GM21526 (cell line): ENCODE measurements at regions not wholly inside any gene's neighbourhood (a gene's known extent, or its start where the extent isn't known, plus 50 kb on each side); places are given as distances from the start of the nearest gene placed in this dataset.

Experiments used
- ATAC-seq: cut with Tn5 transposase; IDR thresholded peaks from one replicate; pipeline ENCODE4 v1.9.1; 2021; ENCODE audit warnings: moderate library complexity; ENCODE audit not compliant: unreplicated experiment, low FRiP score

- no peak for ATAC-seq
Measured at GRCh38 chr9:108618906-108619550, 236.8 kb downstream of the ACTL7B start.

GRCh38 chr9:108617676-108618075 is 238.1 kb downstream of the ACTL7B start:
- ATAC-seq: no peak

GRCh38 chr9:108615152-108615551 is 240.6 kb downstream of the ACTL7B start:
- ATAC-seq: no peak

GRCh38 chr9:108612513-108612912 is 243.3 kb downstream of the ACTL7B start:
- no peak for ATAC-seq

- no peak for ATAC-seq
Measured at GRCh38 chr9:108609897-108610253, 245.9 kb downstream of the ACTL7B start.

- no peak for ATAC-seq
Measured at GRCh38 chr9:108609227-108609896, 246.4 kb downstream of the ACTL7B start.

- ATAC-seq: no peak
Measured at GRCh38 chr9:108607607-108608006, 248.2 kb downstream of the ACTL7B start.

- no peak for ATAC-seq
Measured at GRCh38 chr9:108606401-108606800, 249.4 kb downstream of the ACTL7B start.

DNA sequence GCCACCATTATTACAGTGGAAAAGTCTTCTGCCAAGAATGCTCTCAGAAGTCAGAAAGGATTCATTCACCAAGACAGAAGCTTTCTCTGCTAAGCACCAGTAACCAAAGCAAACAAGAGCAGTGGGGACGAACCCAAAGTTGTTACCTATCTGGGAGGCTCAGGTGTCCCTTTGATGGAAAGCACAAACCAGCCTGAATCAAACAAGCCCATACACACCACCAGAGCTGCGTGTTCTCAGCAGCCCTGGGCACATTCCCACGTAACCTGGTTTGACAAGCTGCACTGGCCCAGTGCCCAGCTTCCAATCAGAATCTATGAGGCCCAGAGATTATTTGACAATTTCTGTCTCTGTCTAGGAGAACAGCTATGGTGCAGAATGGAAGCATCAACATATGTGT is 252.6 kb downstream of the ACTL7B start:
- ATAC-seq: no peak

DNA sequence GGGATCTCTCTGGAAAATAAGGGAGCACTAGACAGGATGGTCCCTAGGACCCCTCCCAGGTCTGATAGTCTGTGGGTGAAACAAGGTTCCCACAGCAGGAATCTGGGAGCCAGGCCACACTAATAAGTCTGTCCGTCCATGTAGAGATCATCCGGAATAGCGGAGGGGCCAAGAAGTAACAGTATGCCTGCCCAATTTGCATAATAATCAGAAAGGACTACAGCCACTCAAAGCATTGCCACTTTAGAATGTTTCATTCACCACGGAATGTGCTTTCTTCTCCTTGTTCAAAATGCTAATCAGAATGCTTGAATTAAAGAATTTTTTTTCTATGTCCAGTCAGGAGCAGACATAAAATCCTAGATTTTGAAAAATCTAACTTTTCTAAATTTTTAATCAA is 254.9 kb downstream of the ACTL7B start:
- ATAC-seq: no peak

- no peak for ATAC-seq
Measured at GRCh38 chr9:108599571-108599970, 256.2 kb downstream of the ACTL7B start.

DNA sequence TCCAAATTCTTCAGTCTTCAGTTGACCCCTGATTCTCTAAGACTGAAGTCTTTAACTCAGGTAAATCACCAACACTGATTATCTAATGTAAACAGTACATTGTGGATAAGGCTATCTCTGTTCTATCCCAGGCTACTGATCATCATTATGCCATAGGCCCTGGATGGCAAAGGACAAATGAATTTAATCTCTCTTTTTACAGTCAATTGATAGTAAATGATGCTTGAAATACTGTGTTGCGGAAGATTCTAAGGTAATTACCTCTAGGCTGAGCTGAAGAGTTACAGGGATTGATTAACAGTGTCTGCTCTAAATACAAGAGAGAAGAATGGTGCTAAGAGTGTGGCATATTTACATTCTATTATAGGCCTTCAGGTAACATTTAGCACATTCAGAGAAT is 264.7 kb downstream of the ACTL7B start:
- no peak for ATAC-seq

DNA sequence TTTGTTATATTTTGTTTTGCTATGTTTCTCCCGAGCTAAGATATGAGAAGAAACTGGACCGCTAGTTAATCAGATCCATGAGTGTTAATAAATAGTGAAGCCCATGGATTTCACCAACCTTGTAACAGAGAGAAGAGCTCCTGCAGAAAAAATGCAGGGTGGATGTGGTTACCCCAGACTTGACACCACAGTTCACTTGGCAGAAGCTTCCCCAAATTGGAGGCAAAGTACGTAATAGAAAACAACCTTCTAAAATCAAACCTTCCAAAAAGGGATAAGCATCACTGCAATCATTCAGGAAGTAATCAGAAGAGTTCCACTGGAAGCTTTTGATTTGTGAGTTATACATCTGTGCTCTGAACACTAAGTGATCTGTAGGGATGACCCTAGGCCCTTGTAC is 267.5 kb downstream of the ACTL7B start:
- ATAC-seq: no peak

GRCh38 chr9:108586471-108587139 is 269.2 kb downstream of the ACTL7B start:
- ATAC-seq: no peak

DNA sequence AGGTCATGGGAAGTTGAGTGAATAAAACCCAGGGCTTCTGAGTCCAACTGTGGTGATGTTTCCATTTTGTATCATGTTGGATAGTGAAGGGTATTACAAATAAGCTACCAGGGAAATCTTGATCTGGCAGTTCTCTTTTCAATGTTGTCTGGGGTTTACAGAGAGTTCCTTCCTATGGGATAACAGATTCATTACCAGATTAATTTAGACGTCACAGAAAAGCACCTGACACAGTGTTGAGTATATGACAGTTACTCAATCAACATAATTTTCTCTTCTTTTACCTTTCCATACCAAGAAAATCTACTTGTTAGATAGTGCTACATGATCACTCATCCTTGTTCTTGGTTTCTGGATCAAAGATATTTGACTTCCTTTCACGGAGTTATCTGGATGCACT is 270.9 kb downstream of the ACTL7B start:
- ATAC-seq: no peak

- no peak for ATAC-seq
Measured at GRCh38 chr9:108582726-108583125, 273.1 kb downstream of the ACTL7B start.

DNA sequence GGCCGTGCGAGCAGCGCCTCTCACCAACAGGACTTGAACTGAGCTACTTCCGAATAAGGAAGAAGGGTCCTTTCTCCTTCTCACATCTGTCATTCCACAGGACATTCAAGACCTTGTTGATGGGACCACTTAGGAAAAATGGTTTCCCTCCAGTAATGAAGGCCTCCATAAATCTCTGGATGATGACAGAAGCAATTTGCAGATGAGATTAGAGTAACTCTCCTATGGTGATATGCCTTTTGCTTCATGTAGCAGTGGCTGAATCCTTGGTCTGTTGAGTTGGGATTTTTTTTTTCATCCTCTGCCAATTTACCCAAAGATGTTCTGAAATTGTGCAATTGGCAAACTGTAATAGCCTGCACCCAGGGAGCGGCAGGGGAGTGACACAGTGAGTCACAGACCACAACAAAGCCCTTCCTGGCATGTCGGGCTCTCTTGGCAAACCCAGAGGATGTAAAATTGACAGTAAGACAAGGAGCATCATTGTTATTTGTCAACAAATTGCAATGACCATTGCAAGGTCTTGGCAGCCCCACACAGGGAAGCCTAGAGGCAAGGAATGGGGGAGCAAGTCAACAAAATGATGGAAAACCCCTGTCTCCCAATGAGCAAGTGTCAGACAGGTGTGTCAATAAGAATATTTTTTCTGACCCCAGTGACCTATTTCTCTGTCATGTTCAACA is 275.9 kb downstream of the ACTL7B start:
- ATAC-seq: no peak

- no peak for ATAC-seq
Measured at GRCh38 chr9:108575276-108575675, 280.5 kb downstream of the ACTL7B start.

DNA sequence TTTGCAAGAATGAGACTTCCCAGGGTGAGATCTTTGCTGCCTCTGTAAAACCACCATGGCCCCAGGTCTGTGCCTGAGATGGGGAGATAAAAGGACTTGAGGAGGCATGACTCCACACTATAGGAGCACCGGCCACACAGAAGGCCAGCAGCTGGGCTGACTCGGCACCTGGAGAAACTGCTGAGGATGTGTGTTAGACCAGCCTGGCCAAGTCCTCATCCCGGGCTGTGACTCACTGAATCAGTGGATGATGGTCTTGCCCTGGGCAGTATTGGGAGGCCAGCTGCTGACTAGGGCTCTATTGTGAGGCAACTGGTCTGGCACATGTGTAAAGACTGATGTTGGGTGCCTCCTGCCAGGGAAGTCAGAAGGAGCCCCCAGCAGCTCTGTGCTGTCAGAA is 286.2 kb downstream of the ACTL7B start:
- no peak for ATAC-seq

- no peak for ATAC-seq
Measured at GRCh38 chr9:108568093-108568492, 287.7 kb downstream of the ACTL7B start.

DNA sequence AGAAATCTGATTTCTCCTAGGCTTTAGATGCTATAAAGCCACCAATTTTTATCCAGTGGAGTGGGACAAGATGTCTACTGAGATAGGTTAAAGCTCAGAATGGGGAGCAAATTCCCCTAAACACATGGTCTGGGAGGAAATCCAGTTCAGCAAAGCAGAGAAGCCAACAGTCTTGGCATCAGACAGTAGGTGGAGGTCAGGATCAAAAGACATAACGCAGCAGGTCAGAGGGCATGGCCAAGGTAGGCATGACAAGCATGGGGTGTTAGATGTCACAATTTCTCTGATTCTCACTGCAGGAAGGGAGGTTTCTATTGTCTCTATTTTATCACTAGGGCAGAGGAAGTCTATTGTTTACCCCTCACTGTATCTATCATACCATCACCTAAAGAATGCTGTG is 288.2 kb downstream of the ACTL7B start:
- ATAC-seq: no peak
